ENCODE measurements at regions not wholly inside any gene's neighbourhood (a gene's known extent, or its start where the extent isn't known, plus 50 kb on each side); places are given as distances from the start of the nearest gene placed in this dataset.

- TF ChIP-seq CTCF (conservative IDR thresholded peaks at IDR 0.05), result no peak
- 91 to 100% methylated on average over 1 to 2 of the region's 2 CpGs for WGBS, 2 experiments (ENCODE audit: insufficient coverage in 1 of 2, insufficient read length in 1 of 2)
These were observed 140.7 kb upstream of the LYZL2 start for GRCh38 chr10:30770229-30770628.

GRCh38 chr10:30769361-30769760 lies 139.8 kb upstream of the LYZL2 start:
- WGBS, 2 experiments (ENCODE audit: insufficient coverage in 1 of 2, insufficient read length in 1 of 2), result 92 to 94% methylated on average over 10 to 16 of the region's 16 CpGs
- no peak overlapping the region for H3K27ac ChIP-seq (ENCODE audit: low read depth, low read length)
- H3K9me3 ChIP-seq (ENCODE audit: control insufficient read depth, low read length), result peaks cover 22% of the 10 kb centered on the region

More at GRCh38 chr10:30770229-30770628, 140.7 kb upstream of the LYZL2 start:
- no peaks in the 10 kb centered on the region for H3K4me1 ChIP-seq (ENCODE audit: control insufficient read depth, insufficient read depth, low read length)
- Mint-ChIP-seq H3K36me3 (ENCODE audit: low read depth) (no peaks in the 10 kb centered on the region), H3K4me3 (no peak overlapping the region), H3K4me1 (no peaks in the 10 kb centered on the region), H3K27ac (no peak overlapping the region), H3K9me3 (peaks cover 52% of the 10 kb centered on the region), H3K27me3 (ENCODE audit: insufficient read depth) (peaks cover 4% of the 10 kb centered on the region)
- peaks cover 22% of the 10 kb centered on the region for H3K9me3 ChIP-seq (ENCODE audit: control insufficient read depth, low read length)
- H3K27me3 ChIP-seq (ENCODE audit: control insufficient read depth, insufficient read depth, low read length, poor library complexity, severe bottlenecking), result no peaks in the 10 kb centered on the region
- no peak overlapping the region for H3K4me3 ChIP-seq (ENCODE audit: low read length)
- H3K9ac ChIP-seq (ENCODE audit: extremely low read depth, low read length, poor library complexity, severe bottlenecking), result no peak overlapping the region
- no peak overlapping the region for H3K27ac ChIP-seq (ENCODE audit: low read depth, low read length)
- DNase-seq, result no peak
- no peaks in the 10 kb centered on the region for H3K36me3 ChIP-seq (ENCODE audit: control insufficient read depth, insufficient read depth, low read length)

GRCh38 chr10:30765616-30766015 lies 136.1 kb upstream of the LYZL2 start:
- peaks cover 42% of the 10 kb centered on the region for H3K9me3 Mint-ChIP-seq
- H3K4me3 Mint-ChIP-seq, result no peak overlapping the region
- H3K27ac ChIP-seq (ENCODE audit: low read depth, low read length), result no peak overlapping the region
- no peaks in the 10 kb centered on the region for H3K27me3 ChIP-seq (ENCODE audit: control insufficient read depth, insufficient read depth, low read length, poor library complexity, severe bottlenecking)
- H3K27ac Mint-ChIP-seq, result no peak overlapping the region
- H3K4me1 ChIP-seq (ENCODE audit: control insufficient read depth, insufficient read depth, low read length), result no peaks in the 10 kb centered on the region
- no peak for DNase-seq
- peaks cover 11% of the 10 kb centered on the region for H3K9me3 ChIP-seq (ENCODE audit: control insufficient read depth, low read length)
- no peaks in the 10 kb centered on the region for H3K4me1 Mint-ChIP-seq
- H3K9ac ChIP-seq (ENCODE audit: extremely low read depth, low read length, poor library complexity, severe bottlenecking), result no peak overlapping the region
- H3K4me3 ChIP-seq (ENCODE audit: low read length), result no peak overlapping the region
- WGBS, 2 experiments (ENCODE audit: insufficient coverage in 1 of 2, insufficient read length in 1 of 2), result 93 to 96% methylated on average over 6 to 8 of the region's 8 CpGs
- TF ChIP-seq CTCF (conservative IDR thresholded peaks at IDR 0.05), result no peak
- no peaks in the 10 kb centered on the region for H3K36me3 ChIP-seq (ENCODE audit: control insufficient read depth, insufficient read depth, low read length)
- H3K27me3 Mint-ChIP-seq (ENCODE audit: insufficient read depth), result peaks cover 4% of the 10 kb centered on the region
- H3K36me3 Mint-ChIP-seq (ENCODE audit: low read depth), result no peaks in the 10 kb centered on the region

More at GRCh38 chr10:30769361-30769760, 139.8 kb upstream of the LYZL2 start:
- Histone ChIP-seq H3K4me1 (ENCODE audit: control insufficient read depth, insufficient read depth, low read length) (no peaks in the 10 kb centered on the region), H3K27me3 (ENCODE audit: control insufficient read depth, insufficient read depth, low read length, poor library complexity, severe bottlenecking) (no peaks in the 10 kb centered on the region), H3K9ac (ENCODE audit: extremely low read depth, low read length, poor library complexity, severe bottlenecking) (no peak overlapping the region), H3K36me3 (ENCODE audit: control insufficient read depth, insufficient read depth, low read length) (no peaks in the 10 kb centered on the region), H3K4me3 (ENCODE audit: low read length) (no peak overlapping the region)
- H3K27ac Mint-ChIP-seq, result no peak overlapping the region
- no peak for DNase-seq
- no peak for TF ChIP-seq CTCF (conservative IDR thresholded peaks at IDR 0.05)
- peaks cover 52% of the 10 kb centered on the region for H3K9me3 Mint-ChIP-seq
- no peaks in the 10 kb centered on the region for H3K4me1 Mint-ChIP-seq
- H3K36me3 Mint-ChIP-seq (ENCODE audit: low read depth), result no peaks in the 10 kb centered on the region
- no peak overlapping the region for H3K4me3 Mint-ChIP-seq
- peaks cover 4% of the 10 kb centered on the region for H3K27me3 Mint-ChIP-seq (ENCODE audit: insufficient read depth)

Measured in endodermal cell (in vitro differentiated cells).